ENCODE measurements at regions not wholly inside any gene's neighbourhood (a gene's known extent, or its start where the extent isn't known, plus 50 kb on each side); places are given as distances from the start of the nearest gene placed in this dataset.
A peak's percentile ranks its signal among the peaks of the same experiment; 100 is the strongest.

DNA sequence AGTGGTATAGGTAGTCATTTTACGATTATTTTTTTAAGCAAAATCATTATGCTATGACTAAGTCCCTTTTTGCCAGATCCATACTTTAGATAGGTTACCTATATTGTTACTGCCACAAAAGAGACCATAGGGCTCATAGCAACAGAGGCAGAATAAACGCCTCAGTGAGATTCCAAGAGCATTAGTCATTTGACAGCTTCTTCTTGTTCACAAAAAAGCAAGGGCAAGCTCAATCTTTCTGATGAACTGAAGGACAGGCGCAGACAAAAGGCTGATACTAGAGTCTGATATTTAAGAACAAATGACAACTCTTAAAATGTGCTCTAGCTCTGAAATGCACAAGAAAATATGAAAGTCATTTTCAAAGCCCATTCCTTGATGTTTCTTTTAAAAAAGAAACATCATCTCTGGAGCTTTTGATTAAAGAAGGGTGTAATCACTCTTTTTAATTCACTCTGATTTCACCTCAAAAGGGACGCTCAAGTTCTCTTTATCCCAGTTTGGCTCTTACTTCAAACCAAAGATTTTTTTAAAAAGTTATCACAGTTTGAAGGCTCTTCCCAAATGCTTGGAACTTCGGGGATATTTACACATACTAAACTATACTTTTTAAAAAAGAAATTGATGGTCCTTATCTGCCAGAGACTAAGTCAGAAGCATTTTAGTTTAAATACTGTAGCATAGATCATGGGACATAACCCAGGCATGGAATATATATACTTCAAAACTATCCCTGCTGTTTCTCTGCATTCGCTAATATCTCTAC, 187.2 kb downstream of the EFNB2 start:
- 51 to 75% methylated on average over 6 of the region's 6 CpGs for WGBS, 2 donors
- Histone ChIP-seq H3K36me3 (no peaks in the 10 kb centered on the region), H3K27ac (peak overlapping the region in 1 of 4 donors; percentile 40), H3K27me3 (no peaks in the 10 kb centered on the region), H3K4me1 (peaks cover 0 to 25% (median 13%) of the 10 kb centered on the region in 4 donors), H3K9me3 (no peaks in the 10 kb centered on the region), H3K4me3 (no peak overlapping the region)
- DNase-seq: no peak
- TF ChIP-seq, protein P1, sequence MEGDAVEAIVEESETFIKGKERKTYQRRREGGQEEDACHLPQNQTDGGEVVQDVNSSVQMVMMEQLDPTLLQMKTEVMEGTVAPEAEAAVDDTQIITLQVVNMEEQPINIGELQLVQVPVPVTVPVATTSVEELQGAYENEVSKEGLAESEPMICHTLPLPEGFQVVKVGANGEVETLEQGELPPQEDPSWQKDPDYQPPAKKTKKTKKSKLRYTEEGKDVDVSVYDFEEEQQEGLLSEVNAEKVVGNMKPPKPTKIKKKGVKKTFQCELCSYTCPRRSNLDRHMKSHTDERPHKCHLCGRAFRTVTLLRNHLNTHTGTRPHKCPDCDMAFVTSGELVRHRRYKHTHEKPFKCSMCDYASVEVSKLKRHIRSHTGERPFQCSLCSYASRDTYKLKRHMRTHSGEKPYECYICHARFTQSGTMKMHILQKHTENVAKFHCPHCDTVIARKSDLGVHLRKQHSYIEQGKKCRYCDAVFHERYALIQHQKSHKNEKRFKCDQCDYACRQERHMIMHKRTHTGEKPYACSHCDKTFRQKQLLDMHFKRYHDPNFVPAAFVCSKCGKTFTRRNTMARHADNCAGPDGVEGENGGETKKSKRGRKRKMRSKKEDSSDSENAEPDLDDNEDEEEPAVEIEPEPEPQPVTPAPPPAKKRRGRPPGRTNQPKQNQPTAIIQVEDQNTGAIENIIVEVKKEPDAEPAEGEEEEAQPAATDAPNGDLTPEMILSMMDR (IDR thresholded peaks at IDR 0.05): no peak
- no peak for TF ChIP-seq POLR2AphosphoS5 (IDR thresholded peaks at IDR 0.05)
- TF ChIP-seq EP300 (IDR thresholded peaks at IDR 0.05): no peak
- TF ChIP-seq POLR2A (IDR thresholded peaks at IDR 0.05): no peak
- intact Hi-C loops (cut with DNase I): loop anchor here (5.0 to 10.0 kb wide), 2 partner anchors 134 to 187 kb away; partner anchors contain the start of gene EFNB2

DNA sequence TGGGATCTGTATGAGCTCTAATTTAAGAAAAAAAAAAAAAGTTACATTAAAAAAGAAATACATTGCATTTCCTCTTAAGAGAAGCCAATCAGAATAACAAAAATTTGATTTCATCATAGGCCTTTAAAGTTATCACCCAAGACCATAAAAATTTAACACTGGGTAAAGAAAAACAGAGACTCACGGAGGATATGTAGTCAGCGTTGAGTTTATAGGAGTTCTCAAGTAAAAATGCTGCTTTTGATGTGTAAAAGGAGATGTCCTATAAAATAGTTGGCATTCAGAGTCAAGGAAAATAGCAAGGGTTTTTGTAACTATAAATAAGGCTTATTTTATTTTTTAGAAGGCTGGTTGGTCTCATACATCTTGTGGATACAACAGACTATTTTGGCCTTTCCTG, 191.1 kb downstream of the EFNB2 start:
- H3K9me3 ChIP-seq: peaks cover 0 to 5% (median 4%) of the 10 kb centered on the region in 4 donors
- TF ChIP-seq EP300 (IDR thresholded peaks at IDR 0.05) (no peak), POLR2AphosphoS5 (IDR thresholded peaks at IDR 0.05) (peak in 1 of 4 donors; percentile 48)
- TF ChIP-seq, protein P1 (IDR thresholded peaks at IDR 0.05): no peak
- peak overlapping the region in 3 of 4 donors; percentile 62 to 66 (median 62) for H3K27ac ChIP-seq
- H3K4me1 ChIP-seq: peaks cover 0 to 21% (median 10%) of the 10 kb centered on the region in 4 donors
- intact Hi-C loops (cut with DNase I): loop anchor here (10.0 kb wide), 1 partner anchor 190 kb away; the partner anchor contains the start of gene EFNB2
- H3K36me3 ChIP-seq: no peaks in the 10 kb centered on the region
- H3K4me3 ChIP-seq: peak overlapping the region in 2 of 4 donors; percentile 9 to 14
- WGBS, 2 donors: 20 to 69% methylated on average over 2 of the region's 2 CpGs
- no peaks in the 10 kb centered on the region for H3K27me3 ChIP-seq
- DNase-seq: no peak

DNA sequence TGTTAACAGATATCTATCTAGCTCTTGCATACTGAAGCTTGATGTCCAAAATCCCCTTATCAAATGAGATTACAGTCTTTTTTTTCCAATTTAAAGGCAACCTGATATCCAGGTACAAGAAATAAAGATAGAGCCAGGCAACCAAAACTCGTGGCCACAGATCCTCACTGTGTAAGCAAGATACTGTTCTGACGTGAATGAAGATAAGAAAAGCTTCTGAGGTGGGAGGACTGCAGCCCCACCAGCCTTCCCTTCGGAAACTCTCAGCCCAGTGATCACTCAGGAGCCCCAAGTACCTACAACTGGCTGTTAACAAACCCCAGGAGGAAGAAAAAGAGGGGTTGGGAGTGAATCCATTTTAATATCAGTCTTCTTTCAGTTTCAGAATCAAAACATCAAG, 191.6 kb downstream of the EFNB2 start:
- intact Hi-C loops (cut with DNase I): loop anchor here (10.0 kb wide), 1 partner anchor 191 kb away; the partner anchor contains the start of gene EFNB2
- Histone ChIP-seq H3K27ac (peak overlapping the region in 3 of 4 donors; percentile 62 to 66 (median 62)), H3K4me3 (peak overlapping the region in 2 of 4 donors; percentile 9 to 14)

DNA sequence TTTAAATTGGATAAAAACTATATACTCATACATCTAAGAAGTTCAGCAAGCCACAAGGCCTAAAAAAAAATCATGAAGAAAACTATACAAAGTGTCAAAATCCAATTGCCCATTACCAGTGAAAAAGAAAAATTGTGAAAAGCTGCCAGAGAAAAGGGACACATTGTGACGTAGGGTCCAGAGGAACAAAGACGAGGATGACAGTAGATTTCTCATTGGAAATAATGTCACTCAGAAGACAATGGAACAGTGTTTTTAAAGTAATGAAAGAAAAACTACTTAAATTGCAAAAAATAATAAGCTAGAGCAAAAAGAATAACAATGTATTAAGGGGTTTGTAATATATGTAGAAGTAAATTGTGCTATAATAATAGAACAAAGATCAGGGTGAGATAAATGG, 195.2 kb downstream of the EFNB2 start:
- no peak for DNase-seq
- 91 to 95% methylated on average over 2 of the region's 2 CpGs for WGBS, 2 donors
- Histone ChIP-seq H3K4me3 (no peak overlapping the region), H3K27ac (no peak overlapping the region), H3K4me1 (peaks cover 0 to 6% (median 4%) of the 10 kb centered on the region in 4 donors), H3K9me3 (peaks cover 0 to 5% (median 4%) of the 10 kb centered on the region in 4 donors), H3K36me3 (no peaks in the 10 kb centered on the region), H3K27me3 (no peaks in the 10 kb centered on the region)
- intact Hi-C loops (cut with DNase I): loop anchor here (10.0 kb wide), 1 partner anchor 195 kb away; the partner anchor contains the start of gene EFNB2
- TF ChIP-seq, protein P1 (IDR thresholded peaks at IDR 0.05): no peak
- no peak for TF ChIP-seq EP300 (IDR thresholded peaks at IDR 0.05)
- no peak for TF ChIP-seq POLR2AphosphoS5 (IDR thresholded peaks at IDR 0.05)
- TF ChIP-seq POLR2A (IDR thresholded peaks at IDR 0.05): no peak

More for the DNA sequence above, 191.6 kb downstream of the EFNB2 start:
- DNase-seq: no peak
- Histone ChIP-seq H3K36me3 (no peaks in the 10 kb centered on the region), H3K9me3 (peaks cover 0 to 5% (median 4%) of the 10 kb centered on the region in 4 donors), H3K4me1 (peaks cover 0 to 16% (median 6%) of the 10 kb centered on the region in 4 donors), H3K27me3 (no peaks in the 10 kb centered on the region)
- TF ChIP-seq, protein P1 (IDR thresholded peaks at IDR 0.05): no peak
- TF ChIP-seq POLR2A (IDR thresholded peaks at IDR 0.05): no peak
- no peak for TF ChIP-seq EP300 (IDR thresholded peaks at IDR 0.05)
- TF ChIP-seq POLR2AphosphoS5 (IDR thresholded peaks at IDR 0.05): no peak
- WGBS, 2 donors: 13 to 56% methylated on average over 3 of the region's 3 CpGs
